Fibroblast of skin of left biceps (primary cell): ENCODE measurements at regions not wholly inside any gene's neighbourhood (a gene's known extent, or its start where the extent isn't known, plus 50 kb on each side); places are given as distances from the start of the nearest gene placed in this dataset.
A peak's percentile ranks its signal among the peaks of the same experiment; 100 is the strongest.
"Not testable (repeated sequence)": the region's sequence is repeated elsewhere in the genome, so short reads cannot be mapped to it uniquely, and the experiment has no call there.

ENCODE experiments used
- DNase-seq, 2 experiments: peaks; one replicate each; pipeline ENCODE4 v3.0.0-alpha.2; 2013; ENCODE audit warnings: low read depth in 2 of 2

- DNase-seq: no peak
Measured at GRCh38 chr1:55311057-55311641, 96.0 kb upstream of the USP24 start.

- DNase-seq: peak; percentile 93 to 94
Measured at GRCh38 chr1:55310505-55310971, 95.4 kb upstream of the USP24 start.

- DNase-seq: no peak
Measured at GRCh38 chr1:55309786-55310504, 94.8 kb upstream of the USP24 start.

GRCh38 chr1:55309053-55309452 is 93.9 kb upstream of the USP24 start:
- DNase-seq: no peak

- no peak for DNase-seq
Measured at GRCh38 chr1:55305735-55306134, 90.6 kb upstream of the USP24 start.

- DNase-seq: no peak
Measured at GRCh38 chr1:55304229-55304740, 89.1 kb upstream of the USP24 start.

- no peak for DNase-seq
Measured at GRCh38 chr1:55302972-55303371, 87.8 kb upstream of the USP24 start.

- DNase-seq: no peak
Measured at GRCh38 chr1:55301912-55302311, 86.7 kb upstream of the USP24 start.

- DNase-seq: no peak
Measured at GRCh38 chr1:55300975-55301374, 85.8 kb upstream of the USP24 start.

- no peak for DNase-seq
Measured at GRCh38 chr1:55298167-55298894, 83.2 kb upstream of the USP24 start.

- DNase-seq: not testable (repeated sequence)
Measured at GRCh38 chr1:55296247-55296646, 81.1 kb upstream of the USP24 start.

- no peak for DNase-seq
Measured at GRCh38 chr1:55289614-55290013, 74.5 kb upstream of the USP24 start.

GRCh38 chr1:55289042-55289441 is 73.9 kb upstream of the USP24 start:
- DNase-seq: no peak

- no peak for DNase-seq
Measured at GRCh38 chr1:55288245-55288644, 73.1 kb upstream of the USP24 start.

- no peak for DNase-seq
Measured at GRCh38 chr1:55287723-55288122, 72.6 kb upstream of the USP24 start.

GRCh38 chr1:55286856-55287602 is 71.9 kb upstream of the USP24 start:
- DNase-seq: no peak

GRCh38 chr1:55285834-55286233 is 70.7 kb upstream of the USP24 start:
- DNase-seq: no peak

- peak in 1 of 2 experiments; percentile 31 for DNase-seq
Measured at GRCh38 chr1:55284856-55285255, 69.7 kb upstream of the USP24 start.

- DNase-seq: no peak
Measured at GRCh38 chr1:55282058-55282457, 66.9 kb upstream of the USP24 start.

GRCh38 chr1:55280731-55281130 is 65.6 kb upstream of the USP24 start:
- DNase-seq: peak in 1 of 2 experiments; percentile 24

GRCh38 chr1:55279627-55280026 is 64.5 kb upstream of the USP24 start:
- DNase-seq: no peak

GRCh38 chr1:55278378-55278777 is 63.2 kb upstream of the USP24 start:
- DNase-seq: no peak
